ENCODE measurements at regions not wholly inside any gene's neighbourhood (a gene's known extent, or its start where the extent isn't known, plus 50 kb on each side); places are given as distances from the start of the nearest gene placed in this dataset.

DNA sequence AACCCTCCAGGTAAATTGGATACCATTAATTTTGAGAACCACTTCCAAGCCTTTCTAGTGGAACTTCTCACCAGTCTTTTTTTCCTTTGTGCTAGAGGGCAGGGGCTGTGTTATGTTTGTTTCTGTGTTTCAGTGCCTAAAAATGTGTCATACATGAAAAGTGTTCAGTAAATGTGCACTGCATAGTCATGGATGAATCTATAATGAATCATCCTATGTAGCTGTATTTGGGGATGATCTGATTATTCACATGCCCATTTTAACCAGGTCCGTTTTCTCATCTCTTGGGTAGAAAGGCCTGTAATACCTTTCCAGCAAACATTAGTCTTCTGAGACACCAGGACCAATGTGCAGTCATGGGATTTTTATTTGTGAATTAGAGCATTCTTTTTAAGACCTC lies 583.0 kb upstream of the GOLIM4 start:
- no peak overlapping the region for H3K4me3 Mint-ChIP-seq
- H3K9me3 Mint-ChIP-seq, result peaks cover 7% of the 10 kb centered on the region
- no peak for DNase-seq (ENCODE audit: low spot score)
- CTCF ChIA-PET, result no interaction called here
- H3K4me1 Mint-ChIP-seq, result 0 out of 2 replicates have a peak, but pooled peaks cover 5% of the 10 kb centered on the region
- H3K27me3 Mint-ChIP-seq (ENCODE audit: low read depth), result no peaks in the 10 kb centered on the region
- TF ChIP-seq JAZF1 (CRISPR knock-in tag; IDR thresholded peaks at IDR 0.05) (no peak), ZNF423 (CRISPR knock-in tag; IDR thresholded peaks at IDR 0.05) (no peak), NFYB (CRISPR knock-in tag; conservative IDR thresholded peaks at IDR 0.05; ENCODE audit: low read depth) (no peak), NFATC4 (CRISPR knock-in tag; IDR thresholded peaks at IDR 0.05) (no peak), TP53 (CRISPR knock-in tag; IDR thresholded peaks at IDR 0.05) (no peak), EMX1 (CRISPR knock-in tag; IDR thresholded peaks at IDR 0.05) (no peak)
- TF ChIP-seq, protein P1, sequence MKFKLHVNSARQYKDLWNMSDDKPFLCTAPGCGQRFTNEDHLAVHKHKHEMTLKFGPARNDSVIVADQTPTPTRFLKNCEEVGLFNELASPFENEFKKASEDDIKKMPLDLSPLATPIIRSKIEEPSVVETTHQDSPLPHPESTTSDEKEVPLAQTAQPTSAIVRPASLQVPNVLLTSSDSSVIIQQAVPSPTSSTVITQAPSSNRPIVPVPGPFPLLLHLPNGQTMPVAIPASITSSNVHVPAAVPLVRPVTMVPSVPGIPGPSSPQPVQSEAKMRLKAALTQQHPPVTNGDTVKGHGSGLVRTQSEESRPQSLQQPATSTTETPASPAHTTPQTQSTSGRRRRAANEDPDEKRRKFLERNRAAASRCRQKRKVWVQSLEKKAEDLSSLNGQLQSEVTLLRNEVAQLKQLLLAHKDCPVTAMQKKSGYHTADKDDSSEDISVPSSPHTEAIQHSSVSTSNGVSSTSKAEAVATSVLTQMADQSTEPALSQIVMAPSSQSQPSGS (CRISPR knock-in tag; IDR thresholded peaks at IDR 0.05; ENCODE audit: borderline replicate concordance, low read depth), result no peak
- TF ChIP-seq, protein P2, sequence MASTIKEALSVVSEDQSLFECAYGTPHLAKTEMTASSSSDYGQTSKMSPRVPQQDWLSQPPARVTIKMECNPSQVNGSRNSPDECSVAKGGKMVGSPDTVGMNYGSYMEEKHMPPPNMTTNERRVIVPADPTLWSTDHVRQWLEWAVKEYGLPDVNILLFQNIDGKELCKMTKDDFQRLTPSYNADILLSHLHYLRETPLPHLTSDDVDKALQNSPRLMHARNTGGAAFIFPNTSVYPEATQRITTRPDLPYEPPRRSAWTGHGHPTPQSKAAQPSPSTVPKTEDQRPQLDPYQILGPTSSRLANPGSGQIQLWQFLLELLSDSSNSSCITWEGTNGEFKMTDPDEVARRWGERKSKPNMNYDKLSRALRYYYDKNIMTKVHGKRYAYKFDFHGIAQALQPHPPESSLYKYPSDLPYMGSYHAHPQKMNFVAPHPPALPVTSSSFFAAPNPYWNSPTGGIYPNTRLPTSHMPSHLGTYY (CRISPR knock-in tag; IDR thresholded peaks at IDR 0.05), result no peak
- TF ChIP-seq, protein P3, sequence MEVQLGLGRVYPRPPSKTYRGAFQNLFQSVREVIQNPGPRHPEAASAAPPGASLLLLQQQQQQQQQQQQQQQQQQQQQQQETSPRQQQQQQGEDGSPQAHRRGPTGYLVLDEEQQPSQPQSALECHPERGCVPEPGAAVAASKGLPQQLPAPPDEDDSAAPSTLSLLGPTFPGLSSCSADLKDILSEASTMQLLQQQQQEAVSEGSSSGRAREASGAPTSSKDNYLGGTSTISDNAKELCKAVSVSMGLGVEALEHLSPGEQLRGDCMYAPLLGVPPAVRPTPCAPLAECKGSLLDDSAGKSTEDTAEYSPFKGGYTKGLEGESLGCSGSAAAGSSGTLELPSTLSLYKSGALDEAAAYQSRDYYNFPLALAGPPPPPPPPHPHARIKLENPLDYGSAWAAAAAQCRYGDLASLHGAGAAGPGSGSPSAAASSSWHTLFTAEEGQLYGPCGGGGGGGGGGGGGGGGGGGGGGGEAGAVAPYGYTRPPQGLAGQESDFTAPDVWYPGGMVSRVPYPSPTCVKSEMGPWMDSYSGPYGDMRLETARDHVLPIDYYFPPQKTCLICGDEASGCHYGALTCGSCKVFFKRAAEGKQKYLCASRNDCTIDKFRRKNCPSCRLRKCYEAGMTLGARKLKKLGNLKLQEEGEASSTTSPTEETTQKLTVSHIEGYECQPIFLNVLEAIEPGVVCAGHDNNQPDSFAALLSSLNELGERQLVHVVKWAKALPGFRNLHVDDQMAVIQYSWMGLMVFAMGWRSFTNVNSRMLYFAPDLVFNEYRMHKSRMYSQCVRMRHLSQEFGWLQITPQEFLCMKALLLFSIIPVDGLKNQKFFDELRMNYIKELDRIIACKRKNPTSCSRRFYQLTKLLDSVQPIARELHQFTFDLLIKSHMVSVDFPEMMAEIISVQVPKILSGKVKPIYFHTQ (CRISPR knock-in tag; IDR thresholded peaks at IDR 0.05), result no peak
- TF ChIP-seq, protein P4, sequence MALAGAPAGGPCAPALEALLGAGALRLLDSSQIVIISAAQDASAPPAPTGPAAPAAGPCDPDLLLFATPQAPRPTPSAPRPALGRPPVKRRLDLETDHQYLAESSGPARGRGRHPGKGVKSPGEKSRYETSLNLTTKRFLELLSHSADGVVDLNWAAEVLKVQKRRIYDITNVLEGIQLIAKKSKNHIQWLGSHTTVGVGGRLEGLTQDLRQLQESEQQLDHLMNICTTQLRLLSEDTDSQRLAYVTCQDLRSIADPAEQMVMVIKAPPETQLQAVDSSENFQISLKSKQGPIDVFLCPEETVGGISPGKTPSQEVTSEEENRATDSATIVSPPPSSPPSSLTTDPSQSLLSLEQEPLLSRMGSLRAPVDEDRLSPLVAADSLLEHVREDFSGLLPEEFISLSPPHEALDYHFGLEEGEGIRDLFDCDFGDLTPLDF (CRISPR knock-in tag; IDR thresholded peaks at IDR 0.05), result no peak
- TF ChIP-seq, protein P5, sequence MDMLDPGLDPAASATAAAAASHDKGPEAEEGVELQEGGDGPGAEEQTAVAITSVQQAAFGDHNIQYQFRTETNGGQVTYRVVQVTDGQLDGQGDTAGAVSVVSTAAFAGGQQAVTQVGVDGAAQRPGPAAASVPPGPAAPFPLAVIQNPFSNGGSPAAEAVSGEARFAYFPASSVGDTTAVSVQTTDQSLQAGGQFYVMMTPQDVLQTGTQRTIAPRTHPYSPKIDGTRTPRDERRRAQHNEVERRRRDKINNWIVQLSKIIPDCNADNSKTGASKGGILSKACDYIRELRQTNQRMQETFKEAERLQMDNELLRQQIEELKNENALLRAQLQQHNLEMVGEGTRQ (CRISPR knock-in tag; IDR thresholded peaks at IDR 0.05), result no peak
- TF ChIP-seq, protein P6, sequence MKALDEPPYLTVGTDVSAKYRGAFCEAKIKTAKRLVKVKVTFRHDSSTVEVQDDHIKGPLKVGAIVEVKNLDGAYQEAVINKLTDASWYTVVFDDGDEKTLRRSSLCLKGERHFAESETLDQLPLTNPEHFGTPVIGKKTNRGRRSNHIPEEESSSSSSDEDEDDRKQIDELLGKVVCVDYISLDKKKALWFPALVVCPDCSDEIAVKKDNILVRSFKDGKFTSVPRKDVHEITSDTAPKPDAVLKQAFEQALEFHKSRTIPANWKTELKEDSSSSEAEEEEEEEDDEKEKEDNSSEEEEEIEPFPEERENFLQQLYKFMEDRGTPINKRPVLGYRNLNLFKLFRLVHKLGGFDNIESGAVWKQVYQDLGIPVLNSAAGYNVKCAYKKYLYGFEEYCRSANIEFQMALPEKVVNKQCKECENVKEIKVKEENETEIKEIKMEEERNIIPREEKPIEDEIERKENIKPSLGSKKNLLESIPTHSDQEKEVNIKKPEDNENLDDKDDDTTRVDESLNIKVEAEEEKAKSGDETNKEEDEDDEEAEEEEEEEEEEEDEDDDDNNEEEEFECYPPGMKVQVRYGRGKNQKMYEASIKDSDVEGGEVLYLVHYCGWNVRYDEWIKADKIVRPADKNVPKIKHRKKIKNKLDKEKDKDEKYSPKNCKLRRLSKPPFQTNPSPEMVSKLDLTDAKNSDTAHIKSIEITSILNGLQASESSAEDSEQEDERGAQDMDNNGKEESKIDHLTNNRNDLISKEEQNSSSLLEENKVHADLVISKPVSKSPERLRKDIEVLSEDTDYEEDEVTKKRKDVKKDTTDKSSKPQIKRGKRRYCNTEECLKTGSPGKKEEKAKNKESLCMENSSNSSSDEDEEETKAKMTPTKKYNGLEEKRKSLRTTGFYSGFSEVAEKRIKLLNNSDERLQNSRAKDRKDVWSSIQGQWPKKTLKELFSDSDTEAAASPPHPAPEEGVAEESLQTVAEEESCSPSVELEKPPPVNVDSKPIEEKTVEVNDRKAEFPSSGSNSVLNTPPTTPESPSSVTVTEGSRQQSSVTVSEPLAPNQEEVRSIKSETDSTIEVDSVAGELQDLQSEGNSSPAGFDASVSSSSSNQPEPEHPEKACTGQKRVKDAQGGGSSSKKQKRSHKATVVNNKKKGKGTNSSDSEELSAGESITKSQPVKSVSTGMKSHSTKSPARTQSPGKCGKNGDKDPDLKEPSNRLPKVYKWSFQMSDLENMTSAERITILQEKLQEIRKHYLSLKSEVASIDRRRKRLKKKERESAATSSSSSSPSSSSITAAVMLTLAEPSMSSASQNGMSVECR (CRISPR knock-in tag; IDR thresholded peaks at IDR 0.05; ENCODE audit: borderline replicate concordance), result no peak
- no peak for ATAC-seq
- POLR2A ChIA-PET, result interaction anchor here (0.5 to 0.7 kb wide), 2 partner anchors 9 to 135 kb away, joined by 6 read pairs; no protein-coding TSS in a partner anchor
- H3K36me3 Mint-ChIP-seq, result peaks cover 5% of the 10 kb centered on the region
- no peak overlapping the region for H3K27ac Mint-ChIP-seq

DNA sequence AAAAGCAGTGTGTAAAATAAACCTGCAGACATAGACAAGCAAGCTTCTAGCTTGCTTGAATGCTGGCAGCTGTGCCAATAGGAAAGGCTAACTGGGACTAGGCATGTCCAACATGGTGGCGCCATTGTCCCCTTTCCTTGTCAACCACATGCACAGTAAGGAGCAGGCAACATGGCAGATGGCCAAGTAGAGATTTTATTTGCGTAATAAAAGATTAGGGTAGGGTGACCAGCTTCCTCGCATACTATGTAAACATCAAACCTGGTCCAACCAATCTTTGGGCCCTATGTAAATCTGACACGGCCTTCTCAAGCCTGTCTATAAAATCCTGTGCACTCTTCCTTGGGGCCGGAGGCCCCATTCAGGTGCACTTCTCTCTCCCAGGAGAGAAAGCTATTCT lies 575.4 kb upstream of the GOLIM4 start:
- TF ChIP-seq NFATC4 (CRISPR knock-in tag; IDR thresholded peaks at IDR 0.05) (no peak), ZNF416 (CRISPR knock-in tag; IDR thresholded peaks at IDR 0.05) (no peak), TP53 (CRISPR knock-in tag; IDR thresholded peaks at IDR 0.05) (no peak), GABPB1 (CRISPR knock-in tag; IDR thresholded peaks at IDR 0.05) (no peak), ZNF317 (CRISPR knock-in tag; IDR thresholded peaks at IDR 0.05; ENCODE audit: borderline replicate concordance, low read depth) (no peak), ZNF219 (CRISPR knock-in tag; IDR thresholded peaks at IDR 0.05; ENCODE audit: borderline replicate concordance) (no peak), ELF4 (CRISPR knock-in tag; IDR thresholded peaks at IDR 0.05; ENCODE audit: low read depth) (no peak)
- TF ChIP-seq, protein P7, sequence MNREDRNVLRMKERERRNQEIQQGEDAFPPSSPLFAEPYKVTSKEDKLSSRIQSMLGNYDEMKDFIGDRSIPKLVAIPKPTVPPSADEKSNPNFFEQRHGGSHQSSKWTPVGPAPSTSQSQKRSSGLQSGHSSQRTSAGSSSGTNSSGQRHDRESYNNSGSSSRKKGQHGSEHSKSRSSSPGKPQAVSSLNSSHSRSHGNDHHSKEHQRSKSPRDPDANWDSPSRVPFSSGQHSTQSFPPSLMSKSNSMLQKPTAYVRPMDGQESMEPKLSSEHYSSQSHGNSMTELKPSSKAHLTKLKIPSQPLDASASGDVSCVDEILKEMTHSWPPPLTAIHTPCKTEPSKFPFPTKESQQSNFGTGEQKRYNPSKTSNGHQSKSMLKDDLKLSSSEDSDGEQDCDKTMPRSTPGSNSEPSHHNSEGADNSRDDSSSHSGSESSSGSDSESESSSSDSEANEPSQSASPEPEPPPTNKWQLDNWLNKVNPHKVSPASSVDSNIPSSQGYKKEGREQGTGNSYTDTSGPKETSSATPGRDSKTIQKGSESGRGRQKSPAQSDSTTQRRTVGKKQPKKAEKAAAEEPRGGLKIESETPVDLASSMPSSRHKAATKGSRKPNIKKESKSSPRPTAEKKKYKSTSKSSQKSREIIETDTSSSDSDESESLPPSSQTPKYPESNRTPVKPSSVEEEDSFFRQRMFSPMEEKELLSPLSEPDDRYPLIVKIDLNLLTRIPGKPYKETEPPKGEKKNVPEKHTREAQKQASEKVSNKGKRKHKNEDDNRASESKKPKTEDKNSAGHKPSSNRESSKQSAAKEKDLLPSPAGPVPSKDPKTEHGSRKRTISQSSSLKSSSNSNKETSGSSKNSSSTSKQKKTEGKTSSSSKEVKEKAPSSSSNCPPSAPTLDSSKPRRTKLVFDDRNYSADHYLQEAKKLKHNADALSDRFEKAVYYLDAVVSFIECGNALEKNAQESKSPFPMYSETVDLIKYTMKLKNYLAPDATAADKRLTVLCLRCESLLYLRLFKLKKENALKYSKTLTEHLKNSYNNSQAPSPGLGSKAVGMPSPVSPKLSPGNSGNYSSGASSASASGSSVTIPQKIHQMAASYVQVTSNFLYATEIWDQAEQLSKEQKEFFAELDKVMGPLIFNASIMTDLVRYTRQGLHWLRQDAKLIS (CRISPR knock-in tag; IDR thresholded peaks at IDR 0.05; ENCODE audit: borderline replicate concordance), result no peak
- no peak for DNase-seq (ENCODE audit: low spot score)
- POLR2A ChIA-PET, result no interaction called here
- no peak overlapping the region for H3K27ac Mint-ChIP-seq
- no peaks in the 10 kb centered on the region for H3K9me3 Mint-ChIP-seq
- no peaks in the 10 kb centered on the region for H3K36me3 Mint-ChIP-seq
- 0 out of 2 replicates have a peak, but pooled peaks have one; percentile 24 for ATAC-seq
- H3K27me3 Mint-ChIP-seq (ENCODE audit: low read depth), result no peaks in the 10 kb centered on the region
- H3K4me3 Mint-ChIP-seq, result no peak overlapping the region
- H3K4me1 Mint-ChIP-seq, result no peaks in the 10 kb centered on the region
- CTCF ChIA-PET, result interaction anchor here (0.6 kb wide), 1 partner anchor 623 kb away, joined by 3 read pairs; no protein-coding TSS in a partner anchor
